B cell (primary cell): ENCODE measurements at regions not wholly inside any gene's neighbourhood (a gene's known extent, or its start where the extent isn't known, plus 50 kb on each side); places are given as distances from the start of the nearest gene placed in this dataset.

Source experiments
- ATAC-seq: fragments of 200-7000 bp; cut with Tn5 transposase; one replicate; pipeline ENCODE4 v1.10.0; 2021; ENCODE audit warnings: low read depth, mild to moderate bottlenecking, moderate number of reproducible peaks, moderate library complexity
- CTCF ChIA-PET: fragments of 350-600 bp; sonication (Branson Sonifier 250); formaldehyde crosslinking; loops from one replicate; lab custom pipeline; 2021; ENCODE audit warnings: antibody characterized with exemption, inconsistent platforms; lab: Charles Lee
- POLR2A ChIA-PET: fragments of 350-600 bp; sonication (Branson Sonifier 250); formaldehyde crosslinking; loops from one replicate; lab custom pipeline; 2021; ENCODE audit warnings: antibody characterized with exemption; lab: Charles Lee
- DNase-seq: peaks from one replicate; pipeline ENCODE4 v3.0.0; 2013
- H2AFZ ChIP-seq: 2 replicates; pipeline ENCODE4 v1.6.1; 2012; ENCODE audit warnings: mild to moderate bottlenecking, low read depth, low read length; ENCODE audit not compliant: insufficient read depth, poor library complexity, severe bottlenecking
- H3K27ac ChIP-seq, 2 donors: 1 replicate in 1 of 2; 2 replicates in 1 of 2; pipeline ENCODE4 v1.5.1; 2012 to 2013; ENCODE audit warnings: low read length in 2 of 2, mild to moderate bottlenecking in 2 of 2, moderate library complexity in 1 of 2
- H3K27me3 ChIP-seq, 4 experiments: fragments of 200-600 bp in 1 of 4; sonication (generic) in 1 of 4; replicated peaks in 1 of 4; 1 replicate in 2 of 4; 2 replicates in 2 of 4; pipeline versions ENCODE4 v1.6.1 to v1.7.0; 2013 to 2016; ENCODE audit warnings: low read length in 3 of 4, mild to moderate bottlenecking in 2 of 4, mixed read lengths in 1 of 4, moderate library complexity in 1 of 4; ENCODE audit not compliant: insufficient read depth in 4 of 4, control insufficient read depth in 3 of 4; ENCODE audit errors: control extremely low read depth in 1 of 4
- H3K36me3 ChIP-seq, 2 experiments: replicated peaks in 1 of 2; 1 replicate in 1 of 2; 2 replicates in 1 of 2; pipeline versions ENCODE4 v1.6.1 to v1.7.1; 2013; ENCODE audit warnings: low read length in 1 of 2; ENCODE audit not compliant: insufficient read depth in 2 of 2, control insufficient read depth in 1 of 2; ENCODE audit errors: control extremely low read depth in 1 of 2, extremely low read depth in 1 of 2
- H3K4me1 ChIP-seq, 2 donors: fragments of 200-600 bp in 1 of 2; sonication (generic) in 1 of 2; 1 replicate in 1 of 2; 2 replicates in 1 of 2; pipeline versions ENCODE4 v1.5.1 to v1.6.1; 2013 to 2017; ENCODE audit warnings: low read length in 2 of 2; ENCODE audit not compliant: control insufficient read depth in 2 of 2, insufficient read depth in 2 of 2
- H3K4me2 ChIP-seq: replicated peaks from 2 replicates; pipeline ENCODE3; 2012; ENCODE audit warnings: mild to moderate bottlenecking, low read depth, low read length; ENCODE audit not compliant: poor library complexity, severe bottlenecking
- H3K4me3 ChIP-seq, 5 experiments: fragments of 200-600 bp in 1 of 5; sonication (generic) in 1 of 5; 1 replicate in 3 of 5; 2 replicates in 2 of 5; pipeline versions ENCODE4 v1.5.1 to v1.7.0; 2011 to 2016; ENCODE audit warnings: low read length in 4 of 5, mild to moderate bottlenecking in 4 of 5, low read depth in 2 of 5, control low read depth in 1 of 5, moderate library complexity in 1 of 5; ENCODE audit not compliant: insufficient read depth in 1 of 5; ENCODE audit errors: control extremely low read depth in 1 of 5, extremely low read depth in 1 of 5
- H3K79me2 ChIP-seq: fragments of 200-600 bp; sonication (generic); one replicate; pipeline ENCODE4 v1.6.0; 2016; ENCODE audit warnings: low read length; ENCODE audit not compliant: control insufficient read depth, insufficient read depth
- H3K9ac ChIP-seq: fragments of 200-600 bp; sonication (generic); 2 replicates; pipeline ENCODE4 v1.6.1; 2017; ENCODE audit warnings: mild to moderate bottlenecking, low read length, moderate library complexity
- H3K9me3 ChIP-seq, 3 donors: one replicate each; pipeline versions ENCODE4 v1.6.1 to v1.7.1; 2013; ENCODE audit warnings: low read length in 2 of 3; ENCODE audit not compliant: control insufficient read depth in 2 of 3, insufficient read depth in 1 of 3; ENCODE audit errors: control extremely low read depth in 1 of 3
- H4K20me1 ChIP-seq: 2 replicates; pipeline ENCODE4 v1.6.0; 2012; ENCODE audit warnings: mild to moderate bottlenecking, low read length; ENCODE audit not compliant: insufficient read depth, control insufficient read depth, poor library complexity, severe bottlenecking
- H3K27ac Mint-ChIP-seq: one replicate; pipeline ENCODE4 v1.8.0; 2021; ENCODE audit warnings: mixed read lengths
- H3K27me3 Mint-ChIP-seq: one replicate; pipeline ENCODE4 v1.8.0; 2021; ENCODE audit warnings: mixed read lengths
- H3K4me1 Mint-ChIP-seq: one replicate; pipeline ENCODE4 v1.8.0; 2021; ENCODE audit warnings: mixed read lengths
- H3K4me3 Mint-ChIP-seq: one replicate; pipeline ENCODE4 v1.8.0; 2021; ENCODE audit warnings: mixed read lengths
- H3K9me3 Mint-ChIP-seq: one replicate; pipeline ENCODE4 v1.8.0; 2022; ENCODE audit warnings: mixed read lengths; ENCODE audit not compliant: insufficient read depth
- CTCF ChIP-seq: fragments of 200-600 bp; IDR thresholded peaks from one replicate; pipeline ENCODE4 v1.8.0; 2022; ENCODE audit warnings: antibody characterized with exemption, mild to moderate bottlenecking
- EZH2 ChIP-seq: IDR thresholded peaks from 2 replicates; pipeline ENCODE4 v1.6.1; 2012; ENCODE audit warnings: borderline replicate concordance, low read depth, mild to moderate bottlenecking, moderate library complexity, low read length; ENCODE audit not compliant: insufficient read depth, poor library complexity, severe bottlenecking
- WGBS: methylation state at CpG from one replicate; pipeline ENCODE4 v1.1.5; 2013; ENCODE audit warnings: missing lambda C conversion rate; ENCODE audit not compliant: insufficient coverage; 5-methylcytosine and 5-hydroxymethylcytosine counted together
- intact Hi-C: fragments of 100-400 bp; cut with micrococcal nuclease; formaldehyde crosslinking; loops from one replicate; pipeline ENCODE4 v1.10.0; 2022

DNA sequence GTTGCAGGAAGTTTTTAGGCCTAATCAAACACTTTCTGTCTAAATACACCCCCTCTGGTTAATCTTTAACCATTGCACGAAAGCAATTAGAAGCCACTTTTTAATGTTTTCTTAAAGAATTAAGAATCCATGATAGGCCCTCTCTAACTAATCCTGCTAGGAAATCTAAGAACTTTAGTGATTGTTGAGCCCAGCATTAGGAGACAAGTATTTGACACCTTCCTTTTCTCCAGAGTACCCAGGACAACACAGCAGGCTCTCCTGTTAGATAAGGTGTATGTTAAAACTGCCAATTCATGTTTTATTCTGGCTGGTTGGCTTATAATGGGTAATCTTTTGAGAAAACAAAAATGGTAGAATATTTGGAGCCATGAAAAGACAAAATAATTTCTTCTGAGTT, 95.0 kb downstream of the ALX1 start:
- DNase-seq (no peak), ATAC-seq (no peak)
- POLR2A ChIA-PET: no interaction called here
- H3K27me3 ChIP-seq: no peaks in the 10 kb centered on the region
- no peaks in the 10 kb centered on the region for H4K20me1 ChIP-seq
- no peak overlapping the region for H3K4me3 Mint-ChIP-seq
- H3K27me3 Mint-ChIP-seq: no peaks in the 10 kb centered on the region
- no peaks in the 10 kb centered on the region for H3K4me1 ChIP-seq
- no CpG with 5 or more reads among the region's 1 CpG for WGBS
- no peak overlapping the region for H3K27ac ChIP-seq
- H3K27ac Mint-ChIP-seq: no peak overlapping the region
- CTCF ChIA-PET: no interaction called here
- H3K4me2 ChIP-seq: no peak overlapping the region
- intact Hi-C loops: no loop called here
- no peaks in the 10 kb centered on the region for H3K9me3 ChIP-seq
- no peak overlapping the region for H2AFZ ChIP-seq
- TF ChIP-seq EZH2 (no peak), CTCF (no peak)
- H3K9ac ChIP-seq: no peak overlapping the region
- H3K4me3 ChIP-seq: no peak overlapping the region
- no peaks in the 10 kb centered on the region for H3K36me3 ChIP-seq
- no peaks in the 10 kb centered on the region for H3K79me2 ChIP-seq
- H3K9me3 Mint-ChIP-seq: no peaks in the 10 kb centered on the region
- H3K4me1 Mint-ChIP-seq: no peaks in the 10 kb centered on the region

DNA sequence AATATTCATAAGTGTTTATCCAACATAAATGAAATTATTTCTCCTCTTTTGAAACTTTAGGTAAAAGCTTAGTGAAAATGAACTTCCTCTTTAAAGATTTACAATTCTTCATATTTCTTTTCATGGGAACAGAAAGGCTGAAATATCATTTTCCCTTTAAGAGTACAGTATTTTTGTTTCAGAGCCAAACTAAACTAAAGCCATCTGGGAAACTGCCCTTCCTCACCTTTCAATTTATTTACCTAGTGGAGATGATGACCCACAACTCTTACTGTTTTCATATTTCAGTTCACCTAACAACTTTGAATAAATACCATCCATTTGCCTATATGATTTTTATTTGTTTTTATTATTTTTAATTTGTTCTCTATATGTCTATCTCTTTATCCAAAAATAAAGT, 105.4 kb downstream of the ALX1 start:
- no peak for ATAC-seq

More for the DNA sequence above, 105.4 kb downstream of the ALX1 start:
- H3K27ac Mint-ChIP-seq: no peak overlapping the region
- TF ChIP-seq CTCF: no peak
- no peak for TF ChIP-seq EZH2
- POLR2A ChIA-PET: no interaction called here
- Histone ChIP-seq H3K4me3 (no peak overlapping the region), H4K20me1 (no peaks in the 10 kb centered on the region), H3K9me3 (no peaks in the 10 kb centered on the region), H3K79me2 (no peaks in the 10 kb centered on the region), H3K27ac (no peak overlapping the region), H3K4me1 (no peaks in the 10 kb centered on the region), H3K4me2 (no peak overlapping the region), H3K36me3 (no peaks in the 10 kb centered on the region), H2AFZ (no peak overlapping the region), H3K27me3 (no peaks in the 10 kb centered on the region), H3K9ac (no peak overlapping the region)
- CTCF ChIA-PET: no interaction called here
- DNase-seq: no peak
- H3K9me3 Mint-ChIP-seq: no peaks in the 10 kb centered on the region
- intact Hi-C loops: no loop called here
- H3K4me3 Mint-ChIP-seq: no peak overlapping the region
- H3K27me3 Mint-ChIP-seq: no peaks in the 10 kb centered on the region
- H3K4me1 Mint-ChIP-seq: no peaks in the 10 kb centered on the region
